PC-3 (cell line): ENCODE measurements at regions not wholly inside any gene's neighbourhood (a gene's known extent, or its start where the extent isn't known, plus 50 kb on each side); places are given as distances from the start of the nearest gene placed in this dataset.

Experiments used
- EZH2 ChIP-seq: fragments of 300-600 bp; sonication (generic); IDR thresholded peaks from one replicate; pipeline ENCODE4 v1.6.1; 2017; ENCODE audit warnings: antibody characterized with exemption, mild to moderate bottlenecking, low read length; ENCODE audit not compliant: unreplicated experiment
- TF ChIP-seq, protein P1 (sequence below): fragments of 300-600 bp; sonication (generic); conservative IDR thresholded peaks from 2 replicates; pipeline ENCODE4 v1.5.1; 2017; ENCODE audit warnings: antibody characterized with exemption, low read depth, mild to moderate bottlenecking, low read length

DNA sequence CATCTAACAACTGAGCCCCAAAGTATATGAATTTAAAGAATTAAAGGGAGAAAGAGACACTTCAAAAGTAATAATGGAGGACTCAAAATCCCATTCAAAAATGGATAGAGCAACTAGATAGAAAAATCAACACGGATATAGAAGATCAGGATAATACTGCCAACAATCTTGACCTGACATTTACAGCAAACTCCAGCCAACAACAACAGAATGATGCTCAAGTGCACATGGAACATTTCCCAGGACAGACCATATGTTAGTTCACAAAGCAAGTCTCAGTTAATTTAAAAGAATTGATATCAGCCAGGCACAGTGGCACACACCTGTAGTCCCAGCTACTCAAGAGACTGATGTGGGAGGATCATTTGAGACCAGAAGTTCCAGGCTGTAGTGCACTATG, 72.0 kb upstream of the SMARCAD1 start:
- TF ChIP-seq, protein P1, sequence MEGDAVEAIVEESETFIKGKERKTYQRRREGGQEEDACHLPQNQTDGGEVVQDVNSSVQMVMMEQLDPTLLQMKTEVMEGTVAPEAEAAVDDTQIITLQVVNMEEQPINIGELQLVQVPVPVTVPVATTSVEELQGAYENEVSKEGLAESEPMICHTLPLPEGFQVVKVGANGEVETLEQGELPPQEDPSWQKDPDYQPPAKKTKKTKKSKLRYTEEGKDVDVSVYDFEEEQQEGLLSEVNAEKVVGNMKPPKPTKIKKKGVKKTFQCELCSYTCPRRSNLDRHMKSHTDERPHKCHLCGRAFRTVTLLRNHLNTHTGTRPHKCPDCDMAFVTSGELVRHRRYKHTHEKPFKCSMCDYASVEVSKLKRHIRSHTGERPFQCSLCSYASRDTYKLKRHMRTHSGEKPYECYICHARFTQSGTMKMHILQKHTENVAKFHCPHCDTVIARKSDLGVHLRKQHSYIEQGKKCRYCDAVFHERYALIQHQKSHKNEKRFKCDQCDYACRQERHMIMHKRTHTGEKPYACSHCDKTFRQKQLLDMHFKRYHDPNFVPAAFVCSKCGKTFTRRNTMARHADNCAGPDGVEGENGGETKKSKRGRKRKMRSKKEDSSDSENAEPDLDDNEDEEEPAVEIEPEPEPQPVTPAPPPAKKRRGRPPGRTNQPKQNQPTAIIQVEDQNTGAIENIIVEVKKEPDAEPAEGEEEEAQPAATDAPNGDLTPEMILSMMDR, result no peak
- no peak for TF ChIP-seq EZH2
